Mesendoderm (in vitro differentiated cells): ENCODE measurements at regions not wholly inside any gene's neighbourhood (a gene's known extent, or its start where the extent isn't known, plus 50 kb on each side); places are given as distances from the start of the nearest gene placed in this dataset.

Source experiments
- DNase-seq: peaks from one replicate; pipeline ENCODE4 v3.0.0; 2013
- H2AK5ac ChIP-seq: 2 replicates; pipeline ENCODE4 v1.6.1; 2013; ENCODE audit warnings: low read length, inconsistent platforms
- H2BK120ac ChIP-seq: 2 replicates; pipeline ENCODE4 v1.6.1; 2013; ENCODE audit warnings: low read depth, mild to moderate bottlenecking, low read length, moderate library complexity, mixed read lengths
- H2BK15ac ChIP-seq: replicated peaks from 2 replicates; pipeline ENCODE4 v1.6.1; 2013; ENCODE audit warnings: low read depth, mild to moderate bottlenecking, moderate library complexity
- H2BK5ac ChIP-seq: 2 replicates; pipeline ENCODE4 v1.6.1; 2013; ENCODE audit warnings: low read length, inconsistent platforms
- H3K18ac ChIP-seq: 2 replicates; pipeline ENCODE4 v1.6.1; 2013; ENCODE audit warnings: mild to moderate bottlenecking, low read length, mixed read lengths
- H3K23ac ChIP-seq: one replicate; pipeline ENCODE4 v1.6.1; 2013; ENCODE audit warnings: low read length
- H3K27ac ChIP-seq: 2 replicates; pipeline ENCODE4 v1.5.1; 2013; ENCODE audit warnings: low read depth, mild to moderate bottlenecking, inconsistent platforms, low read length, moderate library complexity
- H3K27me3 ChIP-seq: 2 replicates; pipeline ENCODE4 v1.6.1; 2013; ENCODE audit warnings: low read length, control low read depth, mild to moderate bottlenecking, inconsistent platforms; ENCODE audit not compliant: insufficient read depth, poor library complexity
- H3K36me3 ChIP-seq: 2 replicates; pipeline ENCODE4 v1.6.1; 2013; ENCODE audit warnings: low read length, inconsistent platforms; ENCODE audit not compliant: control insufficient read depth, insufficient read depth
- H3K4ac ChIP-seq: one replicate; pipeline ENCODE4 v1.6.1; 2013; ENCODE audit warnings: low read depth, mild to moderate bottlenecking, low read length, moderate library complexity
- H3K4me1 ChIP-seq: 2 replicates; pipeline ENCODE4 v1.6.1; 2013; ENCODE audit warnings: low read depth, low read length, inconsistent platforms; ENCODE audit not compliant: control insufficient read depth
- H3K4me2 ChIP-seq: 2 replicates; pipeline ENCODE4 v1.6.1; 2013; ENCODE audit warnings: low read length
- H3K4me3 ChIP-seq: 2 replicates; pipeline ENCODE4 v1.5.1; 2013; ENCODE audit warnings: mild to moderate bottlenecking, low read length
- H3K56ac ChIP-seq: one replicate; pipeline ENCODE4 v1.6.1; 2013; ENCODE audit warnings: low read length
- H3K79me1 ChIP-seq: 2 replicates; pipeline ENCODE4 v1.6.1; 2013; ENCODE audit warnings: low read length, inconsistent platforms
- H3K79me2 ChIP-seq: 2 replicates; pipeline ENCODE4 v1.6.1; 2013; ENCODE audit warnings: mild to moderate bottlenecking, low read length; ENCODE audit not compliant: control insufficient read depth, insufficient read depth
- H3K9ac ChIP-seq: 2 replicates; pipeline ENCODE4 v1.6.1; 2013; ENCODE audit warnings: low read length, inconsistent platforms
- H4K5ac ChIP-seq: one replicate; pipeline ENCODE4 v1.6.1; 2013; ENCODE audit warnings: low read length
- H4K8ac ChIP-seq: one replicate; pipeline ENCODE4 v1.6.1; 2013; ENCODE audit warnings: low read depth, mild to moderate bottlenecking, control low read depth, low read length, moderate library complexity
- WGBS: extraction: QIAGEN DNeasy Blood & Tissue Kit; methylation state at CpG from one replicate; pipeline ENCODE4 v1.1.7; 2013; ENCODE audit warnings: low lambda C conversion rate, missing lambda C conversion rate; ENCODE audit not compliant: insufficient coverage; ENCODE audit errors: extremely low coverage; 5-methylcytosine and 5-hydroxymethylcytosine counted together

- Histone ChIP-seq H3K18ac (no peak overlapping the region), H3K4ac (no peak overlapping the region), H3K27me3 (no peaks in the 10 kb centered on the region), H3K27ac (no peak overlapping the region), H3K79me1 (no peaks in the 10 kb centered on the region), H2BK15ac (no peak overlapping the region), H3K23ac (no peak overlapping the region), H3K4me1 (peaks cover 4% of the 10 kb centered on the region), H3K4me2 (no peak overlapping the region), H2BK120ac (no peak overlapping the region), H4K8ac (no peak overlapping the region), H4K5ac (no peak overlapping the region), H3K4me3 (no peak overlapping the region), H3K36me3 (no peaks in the 10 kb centered on the region), H2AK5ac (no peak overlapping the region), H2BK5ac (no peak overlapping the region), H3K79me2 (no peaks in the 10 kb centered on the region), H3K9ac (no peak overlapping the region), H3K56ac (peak overlapping the region; percentile 15)
- peak; percentile 19 for DNase-seq
- WGBS: no CpG with 5 or more reads among the region's 23 CpGs
These were observed 271.7 kb upstream of the C1orf174 start for GRCh38 chr1:4171480-4172450.

- H3K79me2 ChIP-seq: no peaks in the 10 kb centered on the region
- H3K9ac ChIP-seq: no peak overlapping the region
- H2BK15ac ChIP-seq: no peak overlapping the region
- no peak overlapping the region for H3K56ac ChIP-seq
- H4K8ac ChIP-seq: no peak overlapping the region
- H2BK5ac ChIP-seq: no peak overlapping the region
- no peak overlapping the region for H4K5ac ChIP-seq
- no peak overlapping the region for H3K27ac ChIP-seq
- no peak overlapping the region for H3K23ac ChIP-seq
- H3K79me1 ChIP-seq: no peaks in the 10 kb centered on the region
- peaks cover 4% of the 10 kb centered on the region for H3K4me1 ChIP-seq
- H3K4me3 ChIP-seq: no peak overlapping the region
- no peaks in the 10 kb centered on the region for H3K36me3 ChIP-seq
- H3K4ac ChIP-seq: no peak overlapping the region
- no peaks in the 10 kb centered on the region for H3K27me3 ChIP-seq
- no peak overlapping the region for H3K18ac ChIP-seq
- H2AK5ac ChIP-seq: no peak overlapping the region
- no peak overlapping the region for H3K4me2 ChIP-seq
- H2BK120ac ChIP-seq: no peak overlapping the region
- DNase-seq: peak; percentile 61
- WGBS: no CpG with 5 or more reads among the region's 16 CpGs
These were observed 272.9 kb upstream of the C1orf174 start for GRCh38 chr1:4172644-4173599.

GRCh38 chr1:4173731-4174130, 273.7 kb upstream of the C1orf174 start:
- H3K56ac ChIP-seq: no peak overlapping the region
- H2BK15ac ChIP-seq: no peak overlapping the region
- H3K27me3 ChIP-seq: no peaks in the 10 kb centered on the region
- H3K79me1 ChIP-seq: no peaks in the 10 kb centered on the region
- no peak overlapping the region for H3K9ac ChIP-seq
- H3K79me2 ChIP-seq: no peaks in the 10 kb centered on the region
- H3K23ac ChIP-seq: no peak overlapping the region
- no peak overlapping the region for H3K18ac ChIP-seq
- WGBS: no CpG with 5 or more reads among the region's 9 CpGs
- no peak overlapping the region for H4K8ac ChIP-seq
- no peak overlapping the region for H3K4ac ChIP-seq
- H3K27ac ChIP-seq: no peak overlapping the region
- no peak overlapping the region for H3K4me2 ChIP-seq
- H3K4me3 ChIP-seq: no peak overlapping the region
- no peak overlapping the region for H2BK120ac ChIP-seq
- no peak overlapping the region for H4K5ac ChIP-seq
- H2BK5ac ChIP-seq: no peak overlapping the region
- no peak overlapping the region for H2AK5ac ChIP-seq
- peaks cover 4% of the 10 kb centered on the region for H3K4me1 ChIP-seq
- no peak for DNase-seq
- no peaks in the 10 kb centered on the region for H3K36me3 ChIP-seq

GRCh38 chr1:4174291-4175200, 274.5 kb upstream of the C1orf174 start:
- Histone ChIP-seq H3K23ac (no peak overlapping the region), H2AK5ac (no peak overlapping the region), H3K27me3 (no peaks in the 10 kb centered on the region), H3K4ac (no peak overlapping the region), H4K8ac (no peak overlapping the region), H3K27ac (no peak overlapping the region), H3K4me1 (peaks cover 4% of the 10 kb centered on the region), H3K56ac (no peak overlapping the region), H3K4me3 (no peak overlapping the region), H2BK15ac (no peak overlapping the region), H2BK5ac (no peak overlapping the region), H2BK120ac (no peak overlapping the region), H3K79me2 (no peaks in the 10 kb centered on the region), H3K4me2 (no peak overlapping the region), H4K5ac (no peak overlapping the region), H3K9ac (no peak overlapping the region), H3K36me3 (no peaks in the 10 kb centered on the region), H3K18ac (no peak overlapping the region), H3K79me1 (no peaks in the 10 kb centered on the region)
- WGBS: no CpG with 5 or more reads among the region's 21 CpGs
- DNase-seq: no peak
